CD4-positive, CD25-positive, alpha-beta regulatory T cell (primary cell): ENCODE measurements at regions not wholly inside any gene's neighbourhood (a gene's known extent, or its start where the extent isn't known, plus 50 kb on each side); places are given as distances from the start of the nearest gene placed in this dataset.

Source experiments
- ATAC-seq, 2 donors: fragments of 150-1000 bp; cut with Tn5 transposase; one replicate each; pipeline ENCODE4 v1.10.0; 2021; ENCODE audit warnings: low read depth in 2 of 2, moderate number of reproducible peaks in 2 of 2, moderate library complexity in 1 of 2
- DNase-seq, 3 donors: peaks; one replicate each; pipeline versions ENCODE4 v3.0.0 to v3.0.0-alpha.2; 2012 to 2022; ENCODE audit warnings: mixed read lengths in 1 of 3
- H3K27ac ChIP-seq: one replicate; pipeline ENCODE4 v1.7.0; 2013; ENCODE audit warnings: mild to moderate bottlenecking, low read length; ENCODE audit not compliant: insufficient read depth, poor library complexity, severe bottlenecking
- H3K27me3 ChIP-seq: one replicate; pipeline ENCODE4 v1.7.0; 2013; ENCODE audit warnings: low read length; ENCODE audit not compliant: control insufficient read depth, insufficient read depth
- H3K36me3 ChIP-seq: one replicate; pipeline ENCODE4 v1.7.0; 2013; ENCODE audit warnings: mild to moderate bottlenecking, low read length, moderate library complexity; ENCODE audit not compliant: control insufficient read depth, insufficient read depth
- H3K4me1 ChIP-seq: 2 replicates; pipeline ENCODE4 v1.7.0; 2013; ENCODE audit warnings: mild to moderate bottlenecking, low read length; ENCODE audit not compliant: insufficient read depth, control insufficient read depth, poor library complexity, severe bottlenecking
- H3K4me3 ChIP-seq: one replicate; pipeline ENCODE4 v1.7.0; 2013; ENCODE audit warnings: low read depth, mild to moderate bottlenecking, low read length, moderate library complexity
- H3K9me3 ChIP-seq, 2 experiments: 1 replicate in 1 of 2; 2 replicates in 1 of 2; pipeline ENCODE4 v1.7.0; 2013; ENCODE audit warnings: low read length in 2 of 2, mild to moderate bottlenecking in 1 of 2, moderate library complexity in 1 of 2; ENCODE audit not compliant: control insufficient read depth in 2 of 2
- H3K27ac Mint-ChIP-seq, 3 donors: one replicate each; pipeline ENCODE4 v1.8.0; 2020 to 2022; ENCODE audit warnings: mild to moderate bottlenecking in 3 of 3, mixed read lengths in 3 of 3, moderate library complexity in 2 of 3
- H3K27me3 Mint-ChIP-seq: one replicate; pipeline ENCODE4 v1.8.0; 2022; ENCODE audit warnings: mild to moderate bottlenecking, mixed read lengths
- H3K36me3 Mint-ChIP-seq: one replicate; pipeline ENCODE4 v1.8.0; 2020; ENCODE audit warnings: mixed read lengths
- H3K4me1 Mint-ChIP-seq, 4 donors: one replicate each; pipeline ENCODE4 v1.8.0; 2020 to 2022; ENCODE audit warnings: mixed read lengths in 4 of 4, mild to moderate bottlenecking in 1 of 4
- H3K4me3 Mint-ChIP-seq, 4 donors: one replicate each; pipeline ENCODE4 v1.8.0; 2020 to 2022; ENCODE audit warnings: mild to moderate bottlenecking in 4 of 4, mixed read lengths in 4 of 4, moderate library complexity in 3 of 4
- H3K9me3 Mint-ChIP-seq, 7 donors: one replicate each; pipeline ENCODE4 v1.8.0; 2020 to 2022; ENCODE audit warnings: mixed read lengths in 7 of 7, mild to moderate bottlenecking in 3 of 7, moderate library complexity in 2 of 7

DNA sequence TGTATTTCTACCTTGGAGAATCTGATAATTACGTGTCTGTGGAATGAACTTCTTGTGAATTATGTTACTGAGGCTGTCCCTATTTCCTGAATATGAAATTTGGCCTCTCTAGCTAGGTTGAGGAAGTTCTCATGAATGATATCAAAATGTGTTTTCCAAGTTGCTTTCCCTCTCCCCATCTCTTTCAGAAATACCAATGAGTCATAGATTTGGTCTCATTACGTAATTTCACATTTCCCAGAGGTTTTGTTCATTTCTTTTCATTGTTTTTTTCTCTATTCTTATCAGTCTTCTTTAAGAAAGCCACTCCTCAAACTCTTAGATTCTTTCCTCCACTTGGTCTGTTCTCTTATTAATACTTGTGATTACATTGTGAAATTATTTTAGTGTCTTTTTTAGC is 923.8 kb upstream of the CDH9 start:
- H3K36me3 ChIP-seq = no peaks in the 10 kb centered on the region
- no peaks in the 10 kb centered on the region for H3K27me3 ChIP-seq
- no peaks in the 10 kb centered on the region for H3K27me3 Mint-ChIP-seq
- DNase-seq = no peak
- H3K27ac Mint-ChIP-seq = no peak overlapping the region
- no peaks in the 10 kb centered on the region for H3K4me1 ChIP-seq
- H3K36me3 Mint-ChIP-seq = no peaks in the 10 kb centered on the region
- H3K4me3 Mint-ChIP-seq = no peak overlapping the region
- no peak overlapping the region for H3K27ac ChIP-seq
- ATAC-seq = no peak
- H3K4me3 ChIP-seq = no peak overlapping the region
- no peaks in the 10 kb centered on the region for H3K4me1 Mint-ChIP-seq
- peaks cover 0 to 34% of the 10 kb centered on the region in 2 experiments for H3K9me3 ChIP-seq
- H3K9me3 Mint-ChIP-seq = peaks cover 6 to 37% (median 17%) of the 10 kb centered on the region in 7 donors

DNA sequence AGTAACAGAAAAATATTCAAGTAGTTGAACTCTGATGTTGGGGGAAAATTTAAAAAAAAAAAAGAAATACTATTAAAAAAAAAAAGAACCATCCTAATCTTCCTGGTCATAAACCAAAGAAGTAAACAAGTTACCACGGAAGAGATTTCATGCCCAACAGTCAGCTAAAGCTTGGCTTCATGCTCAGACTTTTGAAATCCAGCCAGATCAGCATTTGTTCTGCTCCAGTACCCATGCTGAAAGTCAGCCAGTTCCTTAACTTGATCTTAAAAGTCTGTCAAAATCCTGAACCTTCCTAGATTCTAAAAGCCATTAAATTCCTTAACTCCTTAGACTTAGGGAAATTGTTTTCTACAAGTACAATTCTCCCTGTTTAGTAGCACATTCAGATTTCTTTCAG is 908.7 kb upstream of the CDH9 start:
- no peak for ATAC-seq
- H3K27me3 ChIP-seq = no peaks in the 10 kb centered on the region
- H3K27ac ChIP-seq = no peak overlapping the region
- no peaks in the 10 kb centered on the region for H3K27me3 Mint-ChIP-seq
- H3K27ac Mint-ChIP-seq = no peak overlapping the region
- peaks cover 0 to 14% (median 6%) of the 10 kb centered on the region in 7 donors for H3K9me3 Mint-ChIP-seq
- H3K4me1 Mint-ChIP-seq = no peaks in the 10 kb centered on the region
- no peaks in the 10 kb centered on the region for H3K4me1 ChIP-seq
- H3K9me3 ChIP-seq = peaks cover 3 to 5% of the 10 kb centered on the region in 2 experiments
- H3K36me3 ChIP-seq = no peaks in the 10 kb centered on the region
- H3K4me3 ChIP-seq = no peak overlapping the region
- no peak overlapping the region for H3K4me3 Mint-ChIP-seq
- DNase-seq = no peak
- no peaks in the 10 kb centered on the region for H3K36me3 Mint-ChIP-seq

DNA sequence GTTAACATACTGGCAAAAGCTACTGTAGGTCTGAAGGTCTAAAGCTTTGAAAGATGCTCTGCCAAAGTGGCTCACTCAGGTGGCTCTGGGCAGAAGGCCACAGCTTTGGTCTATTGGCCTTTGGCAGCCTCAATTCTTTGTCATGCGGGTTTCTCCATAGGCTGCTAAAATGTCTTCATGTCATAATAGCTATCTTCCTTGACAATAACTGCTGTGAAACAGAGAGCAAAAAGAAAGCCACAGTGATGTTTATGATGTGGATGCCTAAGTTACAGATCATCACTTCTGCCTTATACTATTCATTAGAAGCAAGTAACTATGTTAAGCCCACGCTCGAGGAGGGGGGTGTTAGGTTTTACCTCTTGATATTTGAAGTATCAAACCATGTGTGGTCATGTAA is 906.1 kb upstream of the CDH9 start:
- Mint-ChIP-seq H3K36me3 (no peaks in the 10 kb centered on the region), H3K27me3 (no peaks in the 10 kb centered on the region)
- no peak for DNase-seq

GRCh38 chr5:27938989-27939388 is 900.6 kb upstream of the CDH9 start:
- ATAC-seq = no peak
- Histone ChIP-seq H3K27ac (no peak overlapping the region), H3K9me3 (peaks cover 2 to 4% of the 10 kb centered on the region in 2 experiments), H3K4me1 (no peaks in the 10 kb centered on the region), H3K27me3 (no peaks in the 10 kb centered on the region), H3K4me3 (no peak overlapping the region), H3K36me3 (no peaks in the 10 kb centered on the region)
- Mint-ChIP-seq H3K4me3 (no peak overlapping the region), H3K27me3 (no peaks in the 10 kb centered on the region), H3K27ac (no peak overlapping the region), H3K9me3 (peaks cover 1 to 32% (median 8%) of the 10 kb centered on the region in 7 donors), H3K36me3 (no peaks in the 10 kb centered on the region), H3K4me1 (no peaks in the 10 kb centered on the region)
- no peak for DNase-seq

More for the DNA sequence above, 906.1 kb upstream of the CDH9 start:
- no peaks in the 10 kb centered on the region for H3K4me1 Mint-ChIP-seq
- Histone ChIP-seq H3K4me3 (no peak overlapping the region), H3K27me3 (no peaks in the 10 kb centered on the region), H3K4me1 (no peaks in the 10 kb centered on the region), H3K9me3 (peaks cover 2 to 7% of the 10 kb centered on the region in 2 experiments), H3K36me3 (no peaks in the 10 kb centered on the region), H3K27ac (no peak overlapping the region)
- no peak overlapping the region for H3K27ac Mint-ChIP-seq
- H3K4me3 Mint-ChIP-seq = no peak overlapping the region
- peaks cover 0 to 18% (median 6%) of the 10 kb centered on the region in 7 donors for H3K9me3 Mint-ChIP-seq
- ATAC-seq = no peak

DNA sequence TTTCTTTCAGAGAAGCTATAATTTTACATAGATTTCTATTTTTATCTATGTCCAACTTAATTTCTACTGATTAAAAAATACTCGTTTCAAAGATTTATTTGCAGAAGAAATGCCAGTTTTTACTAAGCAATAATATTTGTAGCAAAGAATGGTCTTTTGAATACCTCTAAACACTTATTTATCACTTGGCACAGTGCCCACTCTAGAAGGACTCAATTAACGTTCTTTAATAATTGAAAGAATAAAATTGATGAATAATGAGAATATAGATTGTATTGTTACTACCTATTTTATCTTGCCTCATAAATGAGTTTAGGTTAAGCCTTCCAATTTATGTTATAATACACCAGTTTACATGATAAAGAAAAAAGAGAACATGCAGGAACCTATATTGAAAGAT is 889.7 kb upstream of the CDH9 start:
- no peak overlapping the region for H3K27ac ChIP-seq
- Mint-ChIP-seq H3K4me1 (no peaks in the 10 kb centered on the region), H3K36me3 (no peaks in the 10 kb centered on the region), H3K4me3 (no peak overlapping the region), H3K27ac (no peak overlapping the region), H3K9me3 (peaks cover 0 to 38% (median 9%) of the 10 kb centered on the region in 7 donors), H3K27me3 (no peaks in the 10 kb centered on the region)
- H3K36me3 ChIP-seq = no peaks in the 10 kb centered on the region
- peaks cover 5 to 7% of the 10 kb centered on the region in 2 experiments for H3K9me3 ChIP-seq
- H3K4me1 ChIP-seq = no peaks in the 10 kb centered on the region
- H3K27me3 ChIP-seq = no peaks in the 10 kb centered on the region
- no peak for DNase-seq
- ATAC-seq = no peak
- H3K4me3 ChIP-seq = no peak overlapping the region

- H3K27me3 Mint-ChIP-seq = no peaks in the 10 kb centered on the region
- Histone ChIP-seq H3K36me3 (no peaks in the 10 kb centered on the region), H3K4me3 (no peak overlapping the region), H3K27me3 (no peaks in the 10 kb centered on the region), H3K9me3 (peaks cover 0 to 6% of the 10 kb centered on the region in 2 experiments), H3K27ac (no peak overlapping the region), H3K4me1 (no peaks in the 10 kb centered on the region)
- no peaks in the 10 kb centered on the region for H3K4me1 Mint-ChIP-seq
- H3K27ac Mint-ChIP-seq = no peak overlapping the region
- no peak for ATAC-seq
- H3K9me3 Mint-ChIP-seq = peaks cover 2 to 27% (median 7%) of the 10 kb centered on the region in 7 donors
- no peak for DNase-seq
- no peaks in the 10 kb centered on the region for H3K36me3 Mint-ChIP-seq
- no peak overlapping the region for H3K4me3 Mint-ChIP-seq
These were observed 872.8 kb upstream of the CDH9 start for GRCh38 chr5:27911216-27911615.

DNA sequence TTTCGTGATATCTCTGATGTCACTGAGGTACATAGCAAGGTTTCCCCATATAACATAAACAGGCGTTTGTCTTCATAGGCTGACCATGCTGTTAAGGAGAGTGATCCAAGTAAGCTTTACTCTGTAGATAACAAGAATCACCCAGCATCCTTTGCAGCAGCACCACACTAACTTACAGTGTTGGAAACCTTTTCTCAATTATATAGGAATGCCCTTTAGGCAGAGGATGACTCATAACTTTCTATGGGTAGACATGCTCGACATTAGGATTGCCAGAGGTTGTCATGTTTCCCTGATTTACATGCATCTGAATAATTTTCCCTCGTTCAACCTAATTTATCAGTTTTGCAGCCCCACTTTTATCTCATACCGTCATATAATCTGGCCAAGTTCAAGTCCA is 870.0 kb upstream of the CDH9 start:
- Mint-ChIP-seq H3K4me1 (no peaks in the 10 kb centered on the region), H3K27ac (no peak overlapping the region), H3K9me3 (peaks cover 3 to 21% (median 5%) of the 10 kb centered on the region in 7 donors), H3K27me3 (no peaks in the 10 kb centered on the region), H3K4me3 (no peak overlapping the region), H3K36me3 (no peaks in the 10 kb centered on the region)
- Histone ChIP-seq H3K4me3 (no peak overlapping the region), H3K27ac (no peak overlapping the region), H3K27me3 (no peaks in the 10 kb centered on the region), H3K9me3 (peaks cover 0 to 9% of the 10 kb centered on the region in 2 experiments), H3K36me3 (no peaks in the 10 kb centered on the region), H3K4me1 (no peaks in the 10 kb centered on the region)
- DNase-seq = no peak
- no peak for ATAC-seq

DNA sequence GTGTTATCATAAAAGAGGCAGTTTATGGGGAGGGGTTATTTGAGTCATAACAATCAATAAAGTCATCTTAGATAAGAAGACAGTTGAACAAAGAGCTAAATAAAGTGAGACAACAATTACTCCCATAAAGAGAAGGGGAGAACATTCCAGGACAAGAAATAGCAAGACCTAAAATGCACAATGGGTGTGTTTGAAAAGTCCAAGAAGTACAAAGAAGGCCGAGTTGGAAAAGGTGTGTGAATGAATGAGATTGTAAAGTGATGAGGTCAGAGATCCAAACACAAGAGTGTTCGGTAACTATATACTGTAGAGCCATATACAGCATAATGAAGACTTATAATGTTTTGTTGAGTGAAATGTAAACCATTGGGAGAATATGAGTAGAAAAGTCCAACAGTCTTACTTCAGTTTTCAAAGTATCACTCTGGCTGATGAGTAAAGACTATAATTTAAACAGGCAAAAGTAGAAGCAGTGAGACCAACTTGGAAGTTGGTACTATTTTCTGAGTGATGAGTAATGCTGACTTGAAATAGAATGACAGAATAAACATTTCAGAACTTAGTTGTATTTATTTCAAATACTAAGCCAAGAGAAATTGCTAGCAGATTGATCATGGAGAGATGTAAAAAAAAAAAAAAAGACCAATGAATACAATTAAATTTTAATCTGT is 868.7 kb upstream of the CDH9 start:
- H3K4me3 Mint-ChIP-seq = no peak overlapping the region
- H3K9me3 Mint-ChIP-seq = peaks cover 4 to 21% (median 10%) of the 10 kb centered on the region in 7 donors

More for the DNA sequence above, 868.7 kb upstream of the CDH9 start:
- no peak overlapping the region for H3K27ac Mint-ChIP-seq
- no peaks in the 10 kb centered on the region for H3K36me3 Mint-ChIP-seq
- no peak for DNase-seq
- ATAC-seq = no peak
- Histone ChIP-seq H3K9me3 (peaks cover 8 to 12% of the 10 kb centered on the region in 2 experiments), H3K27me3 (no peaks in the 10 kb centered on the region), H3K4me1 (no peaks in the 10 kb centered on the region), H3K4me3 (no peak overlapping the region), H3K27ac (no peak overlapping the region), H3K36me3 (no peaks in the 10 kb centered on the region)
- H3K4me1 Mint-ChIP-seq = no peaks in the 10 kb centered on the region
- H3K27me3 Mint-ChIP-seq = no peaks in the 10 kb centered on the region
